Common myeloid progenitor, CD34-positive (primary cell): ENCODE measurements at regions not wholly inside any gene's neighbourhood (a gene's known extent, or its start where the extent isn't known, plus 50 kb on each side); places are given as distances from the start of the nearest gene placed in this dataset.

Experiments
- CTCF ChIA-PET: fragments of 350-600 bp; sonication (Branson Sonifier 250); formaldehyde crosslinking; loops from one replicate; lab custom pipeline; 2021; ENCODE audit warnings: antibody characterized with exemption; lab: Charles Lee
- POLR2A ChIA-PET: fragments of 350-600 bp; sonication (Branson Sonifier 250); formaldehyde crosslinking; loops from one replicate; lab custom pipeline; 2021; ENCODE audit warnings: antibody characterized with exemption; lab: Charles Lee
- DNase-seq, 3 donors: peaks; one replicate each; pipeline versions ENCODE4 v3.0.0 to v3.0.0-alpha.2; 2013
- H3K27ac ChIP-seq, 2 experiments: 1 replicate in 1 of 2; 2 replicates in 1 of 2; pipeline ENCODE4 v1.7.0; 2013; ENCODE audit warnings: inconsistent platforms in 2 of 2, low read length in 2 of 2, mild to moderate bottlenecking in 2 of 2, low read depth in 1 of 2, moderate library complexity in 1 of 2; ENCODE audit not compliant: severe bottlenecking in 2 of 2, insufficient read depth in 1 of 2, poor library complexity in 1 of 2
- H3K27me3 ChIP-seq, 5 experiments: replicated peaks in 2 of 5; 1 replicate in 3 of 5; 2 replicates in 2 of 5; pipeline versions ENCODE4 v1.6.1 to v1.7.0; 2013; ENCODE audit warnings: low read length in 4 of 5, mild to moderate bottlenecking in 2 of 5, moderate library complexity in 2 of 5, inconsistent platforms in 1 of 5; ENCODE audit not compliant: insufficient read depth in 5 of 5, control insufficient read depth in 4 of 5
- H3K36me3 ChIP-seq, 4 experiments: 1 replicate in 2 of 4; 2 replicates in 2 of 4; pipeline versions ENCODE4 v1.6.1 to v1.7.0; 2013; ENCODE audit warnings: low read length in 3 of 4, control low read depth in 1 of 4, mild to moderate bottlenecking in 1 of 4; ENCODE audit not compliant: control insufficient read depth in 4 of 4, insufficient read depth in 4 of 4
- H3K4me1 ChIP-seq, 4 experiments: 1 replicate in 3 of 4; 2 replicates in 1 of 4; pipeline versions ENCODE4 v1.6.1 to v1.7.1; 2013; ENCODE audit warnings: low read length in 3 of 4, mild to moderate bottlenecking in 3 of 4, control low read depth in 1 of 4, inconsistent platforms in 1 of 4, moderate library complexity in 1 of 4; ENCODE audit not compliant: control insufficient read depth in 4 of 4, insufficient read depth in 4 of 4; ENCODE audit errors: control extremely low read depth in 1 of 4
- H3K4me3 ChIP-seq, 7 experiments: 1 replicate in 4 of 7; 2 replicates in 3 of 7; pipeline versions ENCODE4 v1.5.1 to v1.7.0; 2013; ENCODE audit warnings: mild to moderate bottlenecking in 7 of 7, low read length in 6 of 7, moderate library complexity in 6 of 7, inconsistent platforms in 2 of 7, low read depth in 2 of 7, control low read depth in 1 of 7; ENCODE audit not compliant: insufficient read depth in 4 of 7, control insufficient read depth in 1 of 7; ENCODE audit errors: extremely low read depth in 1 of 7
- H3K9me3 ChIP-seq, 5 experiments: 1 replicate in 4 of 5; 2 replicates in 1 of 5; pipeline versions ENCODE4 v1.6.1 to v1.7.1; 2013; ENCODE audit warnings: low read length in 4 of 5, mild to moderate bottlenecking in 2 of 5, inconsistent platforms in 1 of 5, low read depth in 1 of 5, moderate library complexity in 1 of 5; ENCODE audit not compliant: control insufficient read depth in 4 of 5, insufficient read depth in 2 of 5; ENCODE audit errors: control extremely low read depth in 1 of 5
- WGBS: methylation state at CpG from one replicate; pipeline ENCODE4 v1.1.5; 2013; ENCODE audit not compliant: insufficient coverage; 5-methylcytosine and 5-hydroxymethylcytosine counted together

GRCh38 chr15:62421289-62421688, 256.2 kb upstream of the C2CD4B start:
- no peaks in the 10 kb centered on the region for H3K36me3 ChIP-seq
- no peak overlapping the region for H3K27ac ChIP-seq
- no peaks in the 10 kb centered on the region for H3K4me1 ChIP-seq
- DNase-seq: no peak
- H3K9me3 ChIP-seq: no peaks in the 10 kb centered on the region
- 100% methylated on average over 2 of the region's 3 CpGs for WGBS
- no peak overlapping the region for H3K4me3 ChIP-seq
- no peaks in the 10 kb centered on the region for H3K27me3 ChIP-seq
- ChIA-PET CTCF (no interaction called here), POLR2A (no interaction called here)

DNA sequence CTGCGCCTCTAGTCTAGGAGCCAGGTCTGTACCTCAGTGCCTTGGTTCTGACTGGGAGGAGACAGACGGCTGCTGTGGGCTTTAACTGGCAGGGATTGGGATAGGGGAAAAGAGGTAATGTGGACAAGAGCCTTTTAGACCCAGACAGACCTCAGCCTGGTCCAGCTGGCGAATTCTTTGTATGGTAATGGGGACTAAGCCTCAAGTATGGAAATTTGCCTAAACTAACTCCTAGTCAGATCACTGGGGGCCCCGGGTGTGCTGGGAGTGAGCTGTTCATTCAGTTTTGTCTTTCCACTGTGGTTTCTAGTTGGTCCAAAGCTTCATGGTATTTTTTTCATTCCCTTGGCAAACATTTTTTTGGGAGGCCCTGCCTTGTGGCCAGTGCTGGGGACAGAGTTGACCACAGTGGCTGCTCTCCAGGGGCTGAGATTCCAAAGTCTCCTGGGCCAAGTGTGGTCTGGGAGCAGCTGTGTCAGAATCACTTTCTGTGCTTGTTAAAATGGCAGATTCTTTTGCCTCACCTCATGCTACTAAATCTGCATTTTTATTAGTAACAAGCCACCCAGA, 261.4 kb upstream of the C2CD4B start:
- 96% methylated on average over 2 of the region's 4 CpGs for WGBS
- Histone ChIP-seq H3K27ac (no peak overlapping the region), H3K4me3 (no peak overlapping the region), H3K4me1 (no peaks in the 10 kb centered on the region), H3K27me3 (no peaks in the 10 kb centered on the region), H3K9me3 (no peaks in the 10 kb centered on the region), H3K36me3 (no peaks in the 10 kb centered on the region)
- no peak for DNase-seq
- ChIA-PET CTCF (no interaction called here), POLR2A (no interaction called here)

- no peaks in the 10 kb centered on the region for H3K4me1 ChIP-seq
- ChIA-PET CTCF (no interaction called here), POLR2A (no interaction called here)
- no peak overlapping the region for H3K4me3 ChIP-seq
- H3K36me3 ChIP-seq: no peaks in the 10 kb centered on the region
- WGBS: 96% methylated on average over 7 of the region's 8 CpGs
- H3K27ac ChIP-seq: no peak overlapping the region
- H3K9me3 ChIP-seq: no peaks in the 10 kb centered on the region
- H3K27me3 ChIP-seq: no peaks in the 10 kb centered on the region
- no peak for DNase-seq
Measured at GRCh38 chr15:62428259-62428658, 263.2 kb upstream of the C2CD4B start.

DNA sequence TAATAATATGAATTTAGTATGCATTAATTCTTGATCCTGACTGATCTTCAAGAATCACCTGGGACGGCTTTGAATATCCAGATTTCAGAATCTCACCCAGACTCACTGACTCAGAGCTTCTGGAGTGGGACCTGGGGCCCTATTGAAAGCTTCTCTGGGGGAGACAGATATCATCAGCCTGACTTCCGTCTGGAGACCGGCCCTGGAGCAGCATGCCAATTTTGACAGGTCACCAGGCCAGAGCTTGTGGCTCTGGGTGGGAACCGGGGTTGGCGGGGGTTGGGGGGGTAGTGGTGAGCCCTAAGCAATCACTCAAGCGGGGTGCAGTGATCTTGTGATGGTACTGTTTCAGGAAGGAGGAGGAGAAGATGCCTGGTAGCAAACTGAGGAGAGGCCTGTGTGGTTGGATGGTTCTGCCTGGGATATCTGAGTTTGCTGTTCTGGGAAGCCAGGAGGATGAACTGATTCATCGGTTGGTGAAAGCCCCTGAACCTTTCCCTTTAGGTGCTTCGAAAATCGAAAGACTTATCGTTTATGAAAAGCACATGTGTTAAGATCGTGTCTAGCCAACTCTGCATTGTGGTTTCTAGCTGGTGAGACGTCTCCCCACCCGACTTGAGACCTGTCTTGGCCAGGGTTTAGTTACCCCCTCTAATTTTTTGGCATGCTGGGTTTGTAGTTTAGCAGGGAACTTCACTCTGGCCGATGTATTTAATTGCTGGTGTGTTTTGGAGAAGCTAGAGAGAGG, 263.9 kb upstream of the C2CD4B start:
- Histone ChIP-seq H3K36me3 (no peaks in the 10 kb centered on the region), H3K27me3 (no peaks in the 10 kb centered on the region), H3K4me1 (no peaks in the 10 kb centered on the region), H3K4me3 (no peak overlapping the region), H3K9me3 (no peaks in the 10 kb centered on the region), H3K27ac (no peak overlapping the region)
- ChIA-PET CTCF (no interaction called here), POLR2A (no interaction called here)
- 93% methylated on average over 10 of the region's 14 CpGs for WGBS
- no peak for DNase-seq

DNA sequence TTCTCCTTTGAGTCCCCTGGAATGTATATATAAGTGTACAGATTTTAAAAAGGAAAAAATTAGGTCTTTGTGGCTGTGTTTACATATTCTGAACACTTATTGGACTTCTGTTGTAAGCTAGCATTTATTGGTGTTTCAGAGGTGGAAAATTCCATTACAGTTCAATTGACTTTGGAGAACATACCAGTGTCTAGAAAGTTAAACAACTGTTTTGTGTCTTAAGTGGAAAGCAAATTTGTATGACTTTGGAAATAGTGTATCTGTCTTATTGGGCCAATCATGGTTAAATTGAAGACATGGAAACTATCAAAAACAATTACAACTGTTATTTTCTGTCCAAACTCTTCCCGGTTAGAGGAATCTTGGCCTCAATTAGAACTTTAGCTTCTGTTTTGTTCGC, 265.0 kb upstream of the C2CD4B start:
- H3K27me3 ChIP-seq: no peaks in the 10 kb centered on the region
- H3K36me3 ChIP-seq: no peaks in the 10 kb centered on the region
- no peak overlapping the region for H3K27ac ChIP-seq
- no CpG with 5 or more reads among the region's 2 CpGs for WGBS
- no peak overlapping the region for H3K4me3 ChIP-seq
- H3K4me1 ChIP-seq: no peaks in the 10 kb centered on the region
- no peaks in the 10 kb centered on the region for H3K9me3 ChIP-seq
- CTCF ChIA-PET: no interaction called here
- no peak for DNase-seq
- POLR2A ChIA-PET: no interaction called here

DNA sequence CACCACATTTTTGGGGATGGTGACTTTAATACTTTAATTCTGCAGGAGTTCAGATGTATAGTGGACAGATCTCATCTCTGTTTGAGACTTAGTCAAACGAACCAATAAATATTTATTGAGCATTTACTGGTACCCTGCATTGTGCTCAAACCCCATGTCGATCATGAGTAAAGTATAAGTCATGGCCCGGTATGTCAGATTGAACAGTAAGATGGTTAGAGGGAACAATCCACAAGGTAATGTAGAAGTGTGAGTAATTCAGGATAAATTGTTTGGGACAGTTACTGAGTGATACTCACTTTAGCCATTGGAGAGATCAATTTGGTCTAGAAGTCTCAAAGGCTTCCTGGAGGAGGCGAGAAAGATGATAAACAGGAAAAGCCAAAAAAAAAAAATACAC, 265.5 kb upstream of the C2CD4B start:
- Histone ChIP-seq H3K4me3 (no peak overlapping the region), H3K36me3 (no peaks in the 10 kb centered on the region), H3K27me3 (no peaks in the 10 kb centered on the region), H3K27ac (no peak overlapping the region), H3K9me3 (no peaks in the 10 kb centered on the region), H3K4me1 (no peaks in the 10 kb centered on the region)
- ChIA-PET CTCF (no interaction called here), POLR2A (no interaction called here)
- no peak for DNase-seq
- 100% methylated on average over 3 of the region's 4 CpGs for WGBS

GRCh38 chr15:62431008-62431797, 266.1 kb upstream of the C2CD4B start:
- Histone ChIP-seq H3K9me3 (no peaks in the 10 kb centered on the region), H3K36me3 (no peaks in the 10 kb centered on the region), H3K4me3 (no peak overlapping the region), H3K27me3 (no peaks in the 10 kb centered on the region), H3K4me1 (no peaks in the 10 kb centered on the region), H3K27ac (no peak overlapping the region)
- POLR2A ChIA-PET: no interaction called here
- no peak for DNase-seq
- CTCF ChIA-PET: no interaction called here
- WGBS: 100% methylated on average over 4 of the region's 6 CpGs
